ENCODE measurements at regions not wholly inside any gene's neighbourhood (a gene's known extent, or its start where the extent isn't known, plus 50 kb on each side); places are given as distances from the start of the nearest gene placed in this dataset.
A peak's percentile ranks its signal among the peaks of the same experiment; 100 is the strongest.
"Not testable (repeated sequence)": the region's sequence is repeated elsewhere in the genome, so short reads cannot be mapped to it uniquely, and the experiment has no call there.

- peaks cover 21 to 22% of the 10 kb centered on the region in 2 experiments for H3K4me1 ChIP-seq (ENCODE audit: control insufficient read depth in 1 of 2, insufficient read depth in 1 of 2, low read depth in 1 of 2, low read length in 1 of 2)
- peak overlapping the region; percentile 75 for H3K27ac ChIP-seq
- H3K9me3 ChIP-seq = no peaks in the 10 kb centered on the region
- H3K4me3 ChIP-seq (ENCODE audit: low read depth in 1 of 2, low read length in 1 of 2) = peak overlapping the region; percentile 25 to 39
- H3K27me3 ChIP-seq = no peaks in the 10 kb centered on the region
- H3K36me3 ChIP-seq = no peaks in the 10 kb centered on the region
- TF ChIP-seq CTCF (IDR thresholded peaks at IDR 0.05) = no peak
Observed at GRCh38 chr21:14675774-14676530, 129.8 kb upstream of the SAMSN1 start.

GRCh38 chr21:14673649-14674048, 127.5 kb upstream of the SAMSN1 start:
- no peaks in the 10 kb centered on the region for H3K27me3 ChIP-seq

GRCh38 chr21:14672466-14672865, 126.4 kb upstream of the SAMSN1 start:
- Histone ChIP-seq H3K36me3 (no peaks in the 10 kb centered on the region), H3K27ac (no peak overlapping the region), H3K27me3 (no peaks in the 10 kb centered on the region), H3K4me3 (ENCODE audit: low read depth in 1 of 2, low read length in 1 of 2) (no peak overlapping the region), H3K4me1 (ENCODE audit: control insufficient read depth in 1 of 2, insufficient read depth in 1 of 2, low read depth in 1 of 2, low read length in 1 of 2) (peaks cover 21 to 22% of the 10 kb centered on the region in 2 experiments), H3K9me3 (no peaks in the 10 kb centered on the region)
- no peak for TF ChIP-seq CTCF (IDR thresholded peaks at IDR 0.05)

More at GRCh38 chr21:14673649-14674048, 127.5 kb upstream of the SAMSN1 start:
- Histone ChIP-seq H3K4me3 (ENCODE audit: low read depth in 1 of 2, low read length in 1 of 2) (no peak overlapping the region), H3K9me3 (no peaks in the 10 kb centered on the region), H3K4me1 (ENCODE audit: control insufficient read depth in 1 of 2, insufficient read depth in 1 of 2, low read depth in 1 of 2, low read length in 1 of 2) (peaks cover 21 to 22% of the 10 kb centered on the region in 2 experiments), H3K36me3 (no peaks in the 10 kb centered on the region), H3K27ac (no peak overlapping the region)
- no peak for TF ChIP-seq CTCF (IDR thresholded peaks at IDR 0.05)

GRCh38 chr21:14670409-14670808, 124.3 kb upstream of the SAMSN1 start:
- no peak for TF ChIP-seq CTCF (IDR thresholded peaks at IDR 0.05)
- no peaks in the 10 kb centered on the region for H3K27me3 ChIP-seq
- no peaks in the 10 kb centered on the region for H3K36me3 ChIP-seq
- no peak overlapping the region for H3K4me3 ChIP-seq (ENCODE audit: low read depth in 1 of 2, low read length in 1 of 2)
- no peaks in the 10 kb centered on the region for H3K9me3 ChIP-seq
- peaks cover 5% of the 10 kb centered on the region in 2 experiments for H3K4me1 ChIP-seq (ENCODE audit: control insufficient read depth in 1 of 2, insufficient read depth in 1 of 2, low read depth in 1 of 2, low read length in 1 of 2)
- no peak overlapping the region for H3K27ac ChIP-seq

GRCh38 chr21:14669092-14669491, 123.0 kb upstream of the SAMSN1 start:
- not testable (repeated sequence) for H3K4me1 ChIP-seq (ENCODE audit: control insufficient read depth in 1 of 2, insufficient read depth in 1 of 2, low read depth in 1 of 2, low read length in 1 of 2); H3K9me3 ChIP-seq; H3K27ac ChIP-seq; H3K4me3 ChIP-seq (ENCODE audit: low read depth in 1 of 2, low read length in 1 of 2); H3K27me3 ChIP-seq; H3K36me3 ChIP-seq

GRCh38 chr21:14657241-14658008, 111.3 kb upstream of the SAMSN1 start:
- no peak overlapping the region for H3K4me3 ChIP-seq (ENCODE audit: low read depth in 1 of 2, low read length in 1 of 2)
- H3K36me3 ChIP-seq = no peaks in the 10 kb centered on the region
- no peaks in the 10 kb centered on the region for H3K4me1 ChIP-seq (ENCODE audit: control insufficient read depth in 1 of 2, insufficient read depth in 1 of 2, low read depth in 1 of 2, low read length in 1 of 2)
- no peaks in the 10 kb centered on the region for H3K9me3 ChIP-seq
- no peaks in the 10 kb centered on the region for H3K27me3 ChIP-seq
- TF ChIP-seq CTCF (IDR thresholded peaks at IDR 0.05) = no peak
- no peak overlapping the region for H3K27ac ChIP-seq

All from neutrophil (primary cell).